Endothelial cell (in vitro differentiated cells): ENCODE measurements at regions not wholly inside any gene's neighbourhood (a gene's known extent, or its start where the extent isn't known, plus 50 kb on each side); places are given as distances from the start of the nearest gene placed in this dataset.

Source experiments
- DNase-seq: peaks from one replicate; pipeline ENCODE4 v3.0.0; 2021; ENCODE audit warnings: low spot score
- H3K27ac Mint-ChIP-seq: one replicate; pipeline ENCODE4 v1.8.0; 2021; ENCODE audit warnings: mixed read lengths, inconsistent platforms; ENCODE audit not compliant: unreplicated experiment
- H3K27me3 Mint-ChIP-seq: one replicate; pipeline ENCODE4 v1.8.0; 2021; ENCODE audit warnings: mild to moderate bottlenecking, moderate library complexity, mixed read lengths, inconsistent platforms; ENCODE audit not compliant: unreplicated experiment
- H3K36me3 Mint-ChIP-seq: one replicate; pipeline ENCODE4 v1.8.0; 2021; ENCODE audit warnings: mild to moderate bottlenecking, low read depth, mixed read lengths, inconsistent platforms; ENCODE audit not compliant: unreplicated experiment
- H3K4me1 Mint-ChIP-seq: one replicate; pipeline ENCODE4 v1.8.0; 2021; ENCODE audit warnings: mild to moderate bottlenecking, mixed read lengths, inconsistent platforms; ENCODE audit not compliant: unreplicated experiment
- H3K4me3 Mint-ChIP-seq: one replicate; pipeline ENCODE4 v1.8.0; 2021; ENCODE audit warnings: mild to moderate bottlenecking, mixed read lengths, inconsistent platforms; ENCODE audit not compliant: unreplicated experiment
- H3K9me3 Mint-ChIP-seq: one replicate; pipeline ENCODE4 v1.8.0; 2021; ENCODE audit warnings: mixed read lengths, inconsistent platforms; ENCODE audit not compliant: unreplicated experiment
- TF ChIP-seq, protein P1 (sequence below): fragments of 200-600 bp; sonication (generic); IDR thresholded peaks from one replicate; pipeline ENCODE4 v1.5.0; 2021; ENCODE audit warnings: antibody characterized with exemption; ENCODE audit not compliant: unreplicated experiment

DNA sequence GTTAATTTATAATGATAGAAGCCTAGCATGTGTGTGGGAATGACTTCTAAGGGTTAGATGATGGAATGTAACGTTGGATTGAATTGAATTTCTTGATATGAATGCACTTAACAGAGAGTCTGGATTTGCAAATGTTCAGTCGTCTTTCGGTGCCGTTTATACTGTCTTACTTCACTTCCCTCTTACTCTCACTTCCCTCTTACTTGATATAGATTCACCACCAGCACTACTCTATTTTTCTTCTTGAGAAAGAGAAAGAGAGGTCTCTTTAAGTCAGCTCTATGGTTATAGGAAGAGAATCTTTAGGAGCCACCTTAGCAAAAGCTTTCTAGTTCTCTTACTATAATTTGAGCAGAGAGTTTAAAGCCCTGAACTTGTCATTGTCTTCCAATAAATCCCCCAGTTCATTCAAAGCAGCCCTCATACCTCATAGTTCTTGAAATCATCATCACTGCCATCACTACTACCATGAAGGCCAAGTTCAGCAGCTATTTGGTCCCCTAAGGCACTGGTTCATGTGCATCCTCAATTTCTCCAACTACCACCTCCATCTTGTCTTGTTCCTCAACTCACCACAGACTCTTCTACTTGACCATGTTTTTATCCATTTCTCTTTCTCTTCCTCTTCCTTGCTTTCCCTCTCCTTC is 501.7 kb upstream of the TCF4 start:
- TF ChIP-seq, protein P1, sequence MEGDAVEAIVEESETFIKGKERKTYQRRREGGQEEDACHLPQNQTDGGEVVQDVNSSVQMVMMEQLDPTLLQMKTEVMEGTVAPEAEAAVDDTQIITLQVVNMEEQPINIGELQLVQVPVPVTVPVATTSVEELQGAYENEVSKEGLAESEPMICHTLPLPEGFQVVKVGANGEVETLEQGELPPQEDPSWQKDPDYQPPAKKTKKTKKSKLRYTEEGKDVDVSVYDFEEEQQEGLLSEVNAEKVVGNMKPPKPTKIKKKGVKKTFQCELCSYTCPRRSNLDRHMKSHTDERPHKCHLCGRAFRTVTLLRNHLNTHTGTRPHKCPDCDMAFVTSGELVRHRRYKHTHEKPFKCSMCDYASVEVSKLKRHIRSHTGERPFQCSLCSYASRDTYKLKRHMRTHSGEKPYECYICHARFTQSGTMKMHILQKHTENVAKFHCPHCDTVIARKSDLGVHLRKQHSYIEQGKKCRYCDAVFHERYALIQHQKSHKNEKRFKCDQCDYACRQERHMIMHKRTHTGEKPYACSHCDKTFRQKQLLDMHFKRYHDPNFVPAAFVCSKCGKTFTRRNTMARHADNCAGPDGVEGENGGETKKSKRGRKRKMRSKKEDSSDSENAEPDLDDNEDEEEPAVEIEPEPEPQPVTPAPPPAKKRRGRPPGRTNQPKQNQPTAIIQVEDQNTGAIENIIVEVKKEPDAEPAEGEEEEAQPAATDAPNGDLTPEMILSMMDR: no peak
- H3K27ac Mint-ChIP-seq: no peak overlapping the region
- no peaks in the 10 kb centered on the region for H3K36me3 Mint-ChIP-seq

DNA sequence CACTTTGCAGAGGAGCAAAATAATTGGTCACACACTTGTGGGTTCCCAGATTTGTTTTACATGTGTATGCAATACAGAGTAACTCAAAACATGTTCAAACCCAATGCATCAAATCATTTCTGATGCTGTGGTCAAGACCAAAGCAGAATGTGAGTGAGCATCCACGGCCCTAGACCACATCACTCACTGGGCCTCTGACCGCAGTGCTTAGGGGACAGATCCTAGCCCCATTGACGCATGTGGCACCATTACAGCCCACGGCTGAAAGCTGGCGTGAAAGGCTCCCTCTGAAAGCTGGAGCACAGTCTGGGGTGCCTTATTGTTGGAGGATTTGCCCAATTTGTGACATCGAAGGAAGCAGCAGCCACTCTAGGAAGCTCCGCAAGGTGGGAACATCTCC is 498.8 kb upstream of the TCF4 start:
- Mint-ChIP-seq H3K27me3 (no peaks in the 10 kb centered on the region), H3K9me3 (no peaks in the 10 kb centered on the region), H3K4me1 (no peaks in the 10 kb centered on the region), H3K4me3 (no peak overlapping the region), H3K27ac (no peak overlapping the region), H3K36me3 (no peaks in the 10 kb centered on the region)
- TF ChIP-seq, protein P1: no peak
- DNase-seq: no peak

More for the DNA sequence above, 501.7 kb upstream of the TCF4 start:
- Mint-ChIP-seq H3K4me1 (peaks cover 10% of the 10 kb centered on the region), H3K9me3 (no peaks in the 10 kb centered on the region), H3K4me3 (no peak overlapping the region), H3K27me3 (no peaks in the 10 kb centered on the region)
- no peak for DNase-seq

DNA sequence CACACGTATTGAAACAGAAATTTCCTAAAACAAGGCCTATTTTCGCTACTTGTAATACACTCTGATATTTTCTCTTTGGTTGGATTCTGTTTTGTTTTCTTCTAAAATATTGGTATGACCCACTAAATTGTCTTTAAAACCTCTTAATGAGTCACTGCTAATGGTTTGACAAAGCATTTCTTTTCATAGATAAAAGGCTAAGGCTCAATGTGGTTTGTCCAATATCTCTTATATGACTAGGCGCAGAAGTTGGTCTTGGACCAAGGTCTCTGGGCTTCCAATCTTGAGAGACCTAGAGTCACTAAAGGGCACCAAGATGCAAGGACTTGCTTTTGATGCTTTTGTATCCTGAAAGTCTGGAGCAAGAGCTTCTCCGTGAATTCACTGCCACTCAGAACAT is 498.2 kb upstream of the TCF4 start:
- no peak overlapping the region for H3K27ac Mint-ChIP-seq
- no peaks in the 10 kb centered on the region for H3K27me3 Mint-ChIP-seq
- no peaks in the 10 kb centered on the region for H3K4me1 Mint-ChIP-seq
- H3K36me3 Mint-ChIP-seq: no peaks in the 10 kb centered on the region
- no peak for DNase-seq
- TF ChIP-seq, protein P1: no peak
- H3K9me3 Mint-ChIP-seq: no peaks in the 10 kb centered on the region
- H3K4me3 Mint-ChIP-seq: no peak overlapping the region

DNA sequence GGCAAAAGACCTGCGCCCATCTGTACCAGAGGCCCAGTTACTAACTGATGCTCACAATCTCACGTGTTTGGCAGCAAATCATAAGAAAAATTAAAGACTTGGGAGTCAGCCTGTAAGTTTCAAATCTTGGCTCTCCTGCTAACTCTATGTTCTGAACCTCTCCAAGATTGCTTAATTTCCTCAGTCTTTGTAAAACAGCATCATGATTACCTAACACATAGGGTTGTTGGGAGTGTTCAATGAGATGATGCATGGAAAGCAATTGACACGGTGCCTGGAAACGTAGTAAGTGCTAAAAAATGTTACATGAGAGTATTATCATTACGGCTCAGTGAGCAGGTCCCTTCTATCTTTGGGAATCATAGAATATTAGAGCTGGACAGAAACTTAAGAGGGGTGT is 497.6 kb upstream of the TCF4 start:
- TF ChIP-seq, protein P1: no peak
- Mint-ChIP-seq H3K27ac (no peak overlapping the region), H3K36me3 (no peaks in the 10 kb centered on the region)

DNA sequence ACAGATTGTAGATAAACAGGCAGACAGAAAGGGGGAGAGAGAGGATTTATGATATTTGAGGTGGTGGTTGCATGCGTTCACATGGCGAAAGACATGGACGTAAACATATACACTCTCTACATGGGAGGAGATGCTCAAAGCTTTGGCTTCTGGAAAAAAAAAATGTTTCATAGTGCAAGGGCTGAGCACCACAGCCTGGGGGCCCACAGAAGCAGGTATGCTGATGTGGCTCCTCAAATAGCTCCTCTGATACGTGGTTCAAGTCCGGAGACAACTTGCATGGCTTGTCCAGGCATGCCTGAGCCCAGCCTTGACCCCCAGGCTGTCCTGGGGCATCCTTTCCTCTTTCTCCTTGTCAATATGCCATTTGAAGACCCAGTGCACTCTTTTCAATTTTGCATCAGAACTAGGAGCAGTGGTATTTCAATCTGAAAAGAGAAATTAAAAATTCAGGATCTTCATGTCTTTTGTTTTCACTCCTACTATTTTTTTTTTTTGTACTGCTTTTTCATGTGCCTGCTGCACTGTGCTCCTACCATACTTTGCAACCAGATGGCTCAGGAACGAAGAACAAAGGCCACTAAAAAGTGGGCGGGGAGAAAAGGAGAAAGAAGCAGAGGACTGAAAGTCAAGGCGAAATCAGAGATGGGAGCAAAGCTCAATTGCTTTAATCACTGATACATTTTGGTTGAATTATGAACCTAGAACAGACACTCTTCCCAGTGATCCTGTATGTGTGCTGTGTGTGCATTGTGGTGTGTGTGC is 495.7 kb upstream of the TCF4 start:
- TF ChIP-seq, protein P1: no peak
- Mint-ChIP-seq H3K27me3 (no peaks in the 10 kb centered on the region), H3K27ac (no peak overlapping the region), H3K36me3 (no peaks in the 10 kb centered on the region), H3K9me3 (no peaks in the 10 kb centered on the region), H3K4me1 (no peaks in the 10 kb centered on the region), H3K4me3 (no peak overlapping the region)
- no peak for DNase-seq

More for the DNA sequence above, 497.6 kb upstream of the TCF4 start:
- DNase-seq: no peak
- Mint-ChIP-seq H3K9me3 (no peaks in the 10 kb centered on the region), H3K4me3 (no peak overlapping the region), H3K4me1 (no peaks in the 10 kb centered on the region), H3K27me3 (no peaks in the 10 kb centered on the region)
